ENCODE measurements at regions not wholly inside any gene's neighbourhood (a gene's known extent, or its start where the extent isn't known, plus 50 kb on each side); places are given as distances from the start of the nearest gene placed in this dataset.

DNA sequence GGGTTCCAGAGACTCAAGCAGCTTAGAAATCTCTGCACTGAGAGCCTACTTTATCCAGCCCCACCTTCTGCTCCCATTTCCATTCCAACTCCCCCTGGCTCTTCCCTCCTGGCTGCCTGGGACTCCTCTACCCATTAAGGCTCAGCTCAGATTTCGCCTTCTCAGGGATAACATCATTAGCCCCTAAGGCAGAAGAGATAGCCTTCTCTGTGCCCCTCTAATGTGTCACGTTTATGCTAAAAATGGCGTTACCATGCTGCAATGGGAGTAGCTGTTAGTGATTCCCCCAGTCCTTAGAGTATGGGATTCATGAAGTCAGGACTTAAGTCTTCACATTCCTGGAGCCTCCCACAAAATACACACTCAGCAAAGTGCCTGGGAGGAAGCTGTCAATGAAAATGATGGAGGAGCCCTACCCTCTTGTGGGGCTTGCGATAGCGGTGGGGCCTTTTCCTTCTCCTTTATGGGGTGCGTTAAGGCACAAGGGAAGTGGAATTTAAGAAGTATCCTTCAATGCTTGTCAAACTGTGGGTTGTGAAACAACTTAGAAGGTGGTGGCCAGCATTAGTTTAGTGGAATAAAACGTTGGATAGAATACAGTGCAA is 144.7 kb upstream of the COPS8 start:
- Histone ChIP-seq H3K18ac (ENCODE audit: extremely low read depth, low read length) (no peak overlapping the region), H2BK12ac (ENCODE audit: low read depth, low read length) (no peak overlapping the region), H3K56ac (replicated peaks; ENCODE audit: insufficient read length, low read depth, low read length) (no peak overlapping the region), H3K9ac (replicated peaks in 1 of 4; ENCODE audit: extremely low read depth in 1 of 4, low read depth in 3 of 4, low read length in 3 of 4) (no peak overlapping the region), H3K9me3 (ENCODE audit: insufficient read depth in 2 of 2, low read depth in 1 of 2, low read length in 1 of 2) (no peaks in the 10 kb centered on the region), H2AFZ (ENCODE audit: low read length) (no peak overlapping the region), H3K27ac (ENCODE audit: low read depth, low read length) (no peak overlapping the region), H2AK5ac (ENCODE audit: low read depth, low read length) (no peak overlapping the region), H3K23me2 (ENCODE audit: low read depth, low read length) (no peaks in the 10 kb centered on the region; the same call in 1 of the 2 replicates), H3K14ac (ENCODE audit: insufficient read length) (no peak overlapping the region), H2BK20ac (ENCODE audit: low read length) (no peak overlapping the region), H4K20me1 (replicated peaks in 1 of 2; ENCODE audit: control insufficient read depth in 1 of 2, insufficient read depth in 2 of 2, low read length in 2 of 2) (no peaks in the 10 kb centered on the region), H2BK15ac (ENCODE audit: low read length) (no peak overlapping the region), H2BK5ac (ENCODE audit: low read depth, low read length) (no peak overlapping the region), H3K4me1 (replicated peaks in 1 of 4; ENCODE audit: control insufficient read depth in 3 of 4, insufficient read depth in 4 of 4, low read length in 3 of 4) (peaks cover 0 to 3% (median 0%) of the 10 kb centered on the region in 4 experiments; a peak in 1 of 7 replicates), H3K79me2 (ENCODE audit: control insufficient read depth in 1 of 2, insufficient read depth in 2 of 2, low read length in 2 of 2) (no peaks in the 10 kb centered on the region), H3K4me2 (ENCODE audit: insufficient read depth in 1 of 2, low read depth in 2 of 2, low read length in 2 of 2) (no peak overlapping the region), H4K91ac (replicated peaks; ENCODE audit: insufficient read length, low read length) (no peak overlapping the region), H3K4me3 (ENCODE audit: extremely low read depth in 1 of 4, insufficient read depth in 2 of 4, low read depth in 3 of 4, low read length in 4 of 4) (no peak overlapping the region), H4K5ac (ENCODE audit: insufficient read length, low read depth, low read length) (no peak overlapping the region), H2BK120ac (replicated peaks; ENCODE audit: low read depth, low read length) (no peak overlapping the region), H4K8ac (ENCODE audit: extremely low read depth, insufficient read depth, low read length) (no peak overlapping the region), H3K23ac (ENCODE audit: insufficient read length) (no peak overlapping the region), H3K79me1 (ENCODE audit: low read depth, low read length) (no peaks in the 10 kb centered on the region), H3K4ac (replicated peaks; ENCODE audit: insufficient read length, low read depth, low read length) (no peak overlapping the region), H3K27me3 (replicated peaks in 1 of 4; ENCODE audit: control insufficient read depth in 3 of 4, extremely low read depth in 1 of 4, insufficient read depth in 3 of 4, low read length in 3 of 4) (no peaks in the 10 kb centered on the region), H3K36me3 (ENCODE audit: control insufficient read depth in 2 of 4, insufficient read depth in 4 of 4, low read length in 3 of 4) (no peaks in the 10 kb centered on the region)
- FAIRE-seq (no peak), DNase-seq (ENCODE audit: low read depth in 1 of 2, low spot score in 2 of 2) (peak in 1 of 2 experiments; percentile 38)
- POLR2A ChIA-PET (ENCODE audit: partially characterized antibody) = no interaction called here
- 83% methylated on average over 7 of the region's 7 CpGs; no CpG with 5 or more reads in 1 of the 2 experiments for WGBS, 2 experiments (ENCODE audit: extremely low coverage in 1 of 2, insufficient coverage in 1 of 2, insufficient read length in 1 of 2, insufficient replicate concordance in 2 of 2, low coverage in 1 of 2, low lambda C conversion rate in 2 of 2, missing lambda C conversion rate in 1 of 2)
- CTCF ChIA-PET (ENCODE audit: partially characterized antibody) = interaction anchor here (1.0 kb wide), 1 partner anchor 23 kb away, joined by 3 read pairs; no protein-coding TSS in a partner anchor
- TF ChIP-seq CEBPB (IDR thresholded peaks at IDR 0.05; ENCODE audit: low read depth, low read length) (no peak), SIX5 (IDR thresholded peaks at IDR 0.05; ENCODE audit: low read depth, low read length) (no peak), KDM5A (IDR thresholded peaks at IDR 0.05; ENCODE audit: low read length) (no peak), BCL11A (IDR thresholded peaks at IDR 0.05; ENCODE audit: low read depth in 2 of 2, low read length in 2 of 2) (no peak), BACH1 (IDR thresholded peaks at IDR 0.05; ENCODE audit: low read length) (no peak)
- TF ChIP-seq, protein P1, sequence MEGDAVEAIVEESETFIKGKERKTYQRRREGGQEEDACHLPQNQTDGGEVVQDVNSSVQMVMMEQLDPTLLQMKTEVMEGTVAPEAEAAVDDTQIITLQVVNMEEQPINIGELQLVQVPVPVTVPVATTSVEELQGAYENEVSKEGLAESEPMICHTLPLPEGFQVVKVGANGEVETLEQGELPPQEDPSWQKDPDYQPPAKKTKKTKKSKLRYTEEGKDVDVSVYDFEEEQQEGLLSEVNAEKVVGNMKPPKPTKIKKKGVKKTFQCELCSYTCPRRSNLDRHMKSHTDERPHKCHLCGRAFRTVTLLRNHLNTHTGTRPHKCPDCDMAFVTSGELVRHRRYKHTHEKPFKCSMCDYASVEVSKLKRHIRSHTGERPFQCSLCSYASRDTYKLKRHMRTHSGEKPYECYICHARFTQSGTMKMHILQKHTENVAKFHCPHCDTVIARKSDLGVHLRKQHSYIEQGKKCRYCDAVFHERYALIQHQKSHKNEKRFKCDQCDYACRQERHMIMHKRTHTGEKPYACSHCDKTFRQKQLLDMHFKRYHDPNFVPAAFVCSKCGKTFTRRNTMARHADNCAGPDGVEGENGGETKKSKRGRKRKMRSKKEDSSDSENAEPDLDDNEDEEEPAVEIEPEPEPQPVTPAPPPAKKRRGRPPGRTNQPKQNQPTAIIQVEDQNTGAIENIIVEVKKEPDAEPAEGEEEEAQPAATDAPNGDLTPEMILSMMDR (IDR thresholded peaks at IDR 0.05; ENCODE audit: control extremely low read depth in 1 of 3, insufficient read depth in 1 of 3, low read depth in 1 of 3, low read length in 3 of 3) = no peak

Measured in H1 (cell line).